Esophagus muscularis mucosa (tissue), 4 donors: ENCODE measurements at regions not wholly inside any gene's neighbourhood (a gene's known extent, or its start where the extent isn't known, plus 50 kb on each side); places are given as distances from the start of the nearest gene placed in this dataset.

Experiments used
- DNase-seq: peaks from one replicate; pipeline ENCODE4 v3.0.0-alpha.2; 2017; ENCODE audit errors: extremely low spot score
- H3K27ac ChIP-seq, 4 donors: fragments of 200-600 bp; sonication (generic); replicated peaks in 1 of 4; 1 replicate in 3 of 4; 2 replicates in 1 of 4; pipeline ENCODE4 v1.5.1; 2016 to 2019; ENCODE audit warnings: mild to moderate bottlenecking in 1 of 4
- H3K27me3 ChIP-seq, 4 donors: fragments of 200-600 bp; sonication (generic); one replicate each; pipeline versions ENCODE4 v1.5.1 to v1.6.0; 2016 to 2019
- H3K36me3 ChIP-seq, 4 donors: fragments of 200-600 bp; sonication (generic); one replicate each; pipeline ENCODE4 v1.5.1; 2016 to 2019
- H3K4me1 ChIP-seq, 4 donors: fragments of 200-600 bp; sonication (generic); one replicate each; pipeline ENCODE4 v1.5.1; 2016 to 2019
- H3K4me3 ChIP-seq, 4 donors: fragments of 200-600 bp; sonication (generic); 1 replicate in 2 of 4; 2 replicates in 2 of 4; pipeline ENCODE4 v1.5.1; 2016 to 2019; ENCODE audit warnings: mild to moderate bottlenecking in 4 of 4, moderate library complexity in 1 of 4
- H3K9me3 ChIP-seq, 4 donors: fragments of 200-600 bp; sonication (generic); 1 replicate in 3 of 4; 2 replicates in 1 of 4; pipeline ENCODE4 v1.5.1; 2016 to 2019
- CTCF ChIP-seq, 3 experiments: fragments of 200-600 bp in 2 of 3; fragments of 450-650 bp in 1 of 3; sonication (generic) in 2 of 3; IDR thresholded peaks; one replicate each; pipeline ENCODE4 v1.5.1; 2017 to 2019; ENCODE audit warnings: antibody characterized with exemption in 3 of 3, mild to moderate bottlenecking in 2 of 3, moderate library complexity in 1 of 3
- EP300 ChIP-seq: sonication (generic); formaldehyde crosslinking; IDR thresholded peaks from one replicate; pipeline ENCODE4 v1.6.1; 2017; ENCODE audit warnings: antibody characterized with exemption
- POLR2A ChIP-seq: fragments of 450-650 bp; IDR thresholded peaks from one replicate; pipeline ENCODE4 v1.6.1; 2017; ENCODE audit warnings: antibody characterized with exemption, moderate library complexity, mild to moderate bottlenecking, low read depth
- POLR2AphosphoS5 ChIP-seq, 2 donors: sonication (generic); formaldehyde crosslinking; IDR thresholded peaks; one replicate each; pipeline ENCODE4 v1.6.1; 2017; ENCODE audit warnings: antibody characterized with exemption in 2 of 2
- WGBS: methylation state at CpG from one replicate; pipeline ENCODE4 v1.1.5; 2018; 5-methylcytosine and 5-hydroxymethylcytosine counted together
- intact Hi-C: fragments of 100-400 bp; cut with DNase I; formaldehyde crosslinking; loops from one replicate; pipeline ENCODE4 v1.15.1; 2023

GRCh38 chr1:17488995-17489767 lies 49.7 kb upstream of the RCC2 start:
- intact Hi-C loops, result no loop called here
- Histone ChIP-seq H3K9me3 (no peaks in the 10 kb centered on the region), H3K4me1 (no peaks in the 10 kb centered on the region), H3K4me3 (no peak overlapping the region), H3K27me3 (no peaks in the 10 kb centered on the region), H3K36me3 (no peaks in the 10 kb centered on the region), H3K27ac (peak overlapping the region in 2 of 4 donors; percentile 7 to 20)
- 75% methylated on average over 5 of the region's 5 CpGs for WGBS
- no peak for DNase-seq
- no peak for TF ChIP-seq EP300
- TF ChIP-seq CTCF (IDR thresholded peaks at IDR 0.05), result no peak
- no peak for TF ChIP-seq POLR2A
- no peak for TF ChIP-seq POLR2AphosphoS5 (IDR thresholded peaks at IDR 0.05)
